Endothelial cell of umbilical vein (primary cell): ENCODE measurements at regions not wholly inside any gene's neighbourhood (a gene's known extent, or its start where the extent isn't known, plus 50 kb on each side); places are given as distances from the start of the nearest gene placed in this dataset.

Experiments
- BruUV-seq: library from RNA; stranded (reverse); fragments of 400-500 nt; replicated peaks from 2 replicates; lab custom pipeline; 2021; lab: Mats Ljungman, UMichigan
- CTCF ChIA-PET: fragments of 300-600, 350-600 bp; sonication (Branson Sonifier 250); formaldehyde crosslinking; loops from one replicate; lab custom pipeline; 2021; ENCODE audit warnings: antibody characterized with exemption, inconsistent platforms; lab: Charles Lee
- POLR2A ChIA-PET: fragments of 300-600, 350-600 bp; sonication (Branson Sonifier 250); formaldehyde crosslinking; loops from one replicate; lab custom pipeline; 2021; ENCODE audit warnings: antibody characterized with exemption, inconsistent platforms; lab: Charles Lee
- DNase-seq: peaks from one replicate; pipeline ENCODE4 v3.0.0-alpha.2; 2011; ENCODE audit warnings: low read depth, low spot score
- FAIRE-seq: peaks from 2 replicates; lab custom pipeline; 2011; peaks lifted over from hg19 to GRCh38; lab: Jason Lieb, UNC
- H2AFZ ChIP-seq: 2 replicates; pipeline ENCODE4 v1.6.0; 2012; ENCODE audit warnings: low read depth, low read length, control low read depth, inconsistent platforms
- H3K27ac ChIP-seq: 2 replicates; pipeline ENCODE4 v1.5.1; 2011; ENCODE audit warnings: low read depth, mild to moderate bottlenecking, control low read depth, low read length, moderate library complexity; ENCODE audit not compliant: insufficient read depth
- H3K27me3 ChIP-seq, 2 experiments: 2 replicates each; pipeline versions ENCODE4 v1.6.0 to v1.6.1; 2011; ENCODE audit warnings: low read length in 2 of 2, mixed read lengths in 1 of 2; ENCODE audit not compliant: control insufficient read depth in 2 of 2, insufficient read depth in 2 of 2
- H3K36me3 ChIP-seq, 2 experiments: 2 replicates in 1 of 2; 3 replicates in 1 of 2; pipeline ENCODE4 v1.5.1; 2011; ENCODE audit warnings: low read length in 2 of 2, mild to moderate bottlenecking in 1 of 2, moderate library complexity in 1 of 2; ENCODE audit not compliant: control insufficient read depth in 2 of 2, insufficient read depth in 2 of 2; ENCODE audit errors: extremely low read depth in 1 of 2
- H3K4me1 ChIP-seq: 3 replicates; pipeline ENCODE4 v1.5.1; 2011; ENCODE audit warnings: mild to moderate bottlenecking, low read length; ENCODE audit not compliant: control insufficient read depth, insufficient read depth; ENCODE audit errors: extremely low read depth
- H3K4me2 ChIP-seq: 2 replicates; pipeline ENCODE4 v1.6.1; 2011; ENCODE audit warnings: low read length, control low read depth, mixed read lengths; ENCODE audit not compliant: insufficient read depth
- H3K4me3 ChIP-seq, 3 experiments: fragments of 200-600 bp in 1 of 3; sonication (generic), shearing (Covaris generic) in 1 of 3; replicated peaks in 1 of 3; 2 replicates each; pipeline ENCODE4 v1.5.1; 2011 to 2016; ENCODE audit warnings: control low read depth in 3 of 3, low read length in 3 of 3, mild to moderate bottlenecking in 2 of 3, inconsistent platforms in 1 of 3, low read depth in 1 of 3, moderate library complexity in 1 of 3; ENCODE audit not compliant: insufficient read depth in 1 of 3
- H3K79me2 ChIP-seq: 2 replicates; pipeline ENCODE4 v1.6.0; 2012; ENCODE audit warnings: low read length, inconsistent platforms; ENCODE audit not compliant: control insufficient read depth, insufficient read depth
- H3K9ac ChIP-seq: replicated peaks from 2 replicates; pipeline ENCODE3; 2011; ENCODE audit warnings: low read length, control low read depth; ENCODE audit not compliant: insufficient read depth; ENCODE audit errors: extremely low read depth
- H3K9me1 ChIP-seq: replicated peaks from 3 replicates; pipeline ENCODE4 v1.6.0; 2011; ENCODE audit warnings: mild to moderate bottlenecking, low read length; ENCODE audit not compliant: control insufficient read depth, insufficient read depth; ENCODE audit errors: extremely low read depth
- H3K9me3 ChIP-seq: replicated peaks from 2 replicates; pipeline ENCODE4 v1.5.1; 2012; ENCODE audit warnings: low read length, inconsistent platforms; ENCODE audit not compliant: control insufficient read depth, insufficient read depth
- H4K20me1 ChIP-seq: replicated peaks from 2 replicates; pipeline ENCODE3; 2011; ENCODE audit warnings: mild to moderate bottlenecking, low read length; ENCODE audit not compliant: control insufficient read depth, insufficient read depth; ENCODE audit errors: extremely low read depth
- EZH2 ChIP-seq: IDR thresholded peaks from 2 replicates; pipeline ENCODE4 v1.6.1; 2012; ENCODE audit warnings: borderline replicate concordance, low read depth, mild to moderate bottlenecking, moderate library complexity, low read length, inconsistent platforms; ENCODE audit not compliant: severe bottlenecking
- FOS ChIP-seq: IDR thresholded peaks from 2 replicates; pipeline ENCODE4 v1.6.1; 2011; ENCODE audit warnings: mild to moderate bottlenecking, low read length, moderate library complexity, borderline replicate concordance; ENCODE audit not compliant: insufficient read depth
- GATA2 ChIP-seq: IDR thresholded peaks from 2 replicates; pipeline ENCODE4 v1.7.0; 2011; ENCODE audit warnings: low read depth, mild to moderate bottlenecking, moderate library complexity, mixed read lengths, low read length; ENCODE audit not compliant: insufficient read length, insufficient read depth
- JUN ChIP-seq: IDR thresholded peaks from 2 replicates; pipeline ENCODE4 v1.6.1; 2011; ENCODE audit warnings: borderline replicate concordance, low read depth; ENCODE audit not compliant: insufficient read length, insufficient read depth
- MYC ChIP-seq: IDR thresholded peaks from one replicate; pipeline ENCODE4 v1.6.1; 2011; ENCODE audit warnings: mild to moderate bottlenecking, low read depth, low read length
- POLR2A ChIP-seq: IDR thresholded peaks from 2 replicates; pipeline ENCODE4 v1.6.1; 2012; ENCODE audit warnings: low read depth, mild to moderate bottlenecking, control low read depth, low read length
- POLR2AphosphoS5 ChIP-seq: IDR thresholded peaks from 2 replicates; pipeline ENCODE4 v1.6.1; 2012; ENCODE audit warnings: low read depth, mild to moderate bottlenecking, control low read depth, low read length, moderate library complexity; ENCODE audit not compliant: insufficient read depth
- dilution Hi-C: fragments of 300-500 bp; cut with MboI; formaldehyde crosslinking; loops from one replicate; pipeline ENCODE4 v1.15.0; 2019; ENCODE audit warnings: low sequenced_read_pairs; ENCODE audit not compliant: extremely low pct_ligation_motif_present
- intact Hi-C: fragments of 100-400 bp; cut with micrococcal nuclease; formaldehyde crosslinking; loops from one replicate; pipeline ENCODE4 v1.10.0; 2022
- TF ChIP-seq, protein P1 (sequence below): IDR thresholded peaks from 2 replicates; pipeline ENCODE4 v1.6.1; 2011; ENCODE audit not compliant: insufficient read depth, insufficient read length
- TF ChIP-seq, protein P2 (sequence below), 2 donors: IDR thresholded peaks; 1 replicate in 1 of 2; 2 replicates in 1 of 2; pipeline ENCODE4 v1.5.1; 2011; ENCODE audit warnings: low read length in 2 of 2, mild to moderate bottlenecking in 2 of 2, moderate library complexity in 2 of 2, control low read depth in 1 of 2, inconsistent platforms in 1 of 2, low read depth in 1 of 2; ENCODE audit not compliant: insufficient read depth in 1 of 2; ENCODE audit errors: extremely low read depth in 1 of 2

DNA sequence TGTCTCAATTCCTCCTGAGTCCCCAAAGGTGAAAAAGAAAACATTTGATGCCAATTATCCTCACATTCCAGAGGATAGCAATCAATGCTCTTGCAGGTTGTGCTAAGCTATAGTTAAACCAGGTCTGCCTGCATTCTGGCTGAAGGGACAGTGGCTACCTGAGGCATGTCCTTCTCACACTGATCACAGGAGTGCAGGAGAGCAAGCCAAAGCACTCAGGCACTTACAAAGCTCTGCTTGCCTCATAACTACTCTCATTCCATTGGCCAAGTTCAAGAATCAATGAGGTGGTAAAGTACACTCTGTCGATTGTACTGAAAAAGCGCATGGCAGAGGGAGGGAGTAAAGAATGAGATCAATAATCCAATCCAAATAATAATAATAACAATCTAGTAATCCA is 342.0 kb upstream of the PPP2R3A start:
- Histone ChIP-seq H3K27ac (no peak overlapping the region), H3K9ac (no peak overlapping the region), H3K79me2 (no peaks in the 10 kb centered on the region), H4K20me1 (no peaks in the 10 kb centered on the region), H3K36me3 (no peaks in the 10 kb centered on the region), H3K9me3 (no peaks in the 10 kb centered on the region), H3K9me1 (no peaks in the 10 kb centered on the region), H3K27me3 (no peaks in the 10 kb centered on the region), H3K4me1 (no peaks in the 10 kb centered on the region), H2AFZ (no peak overlapping the region), H3K4me2 (no peak overlapping the region), H3K4me3 (no peak overlapping the region)
- no TSS peak for BruUV-seq
- TF ChIP-seq POLR2A (no peak), EZH2 (no peak), JUN (no peak), FOS (no peak), POLR2AphosphoS5 (no peak), GATA2 (no peak), MYC (no peak)
- TF ChIP-seq, protein P1, sequence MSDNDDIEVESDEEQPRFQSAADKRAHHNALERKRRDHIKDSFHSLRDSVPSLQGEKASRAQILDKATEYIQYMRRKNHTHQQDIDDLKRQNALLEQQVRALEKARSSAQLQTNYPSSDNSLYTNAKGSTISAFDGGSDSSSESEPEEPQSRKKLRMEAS = no peak
- TF ChIP-seq, protein P2, sequence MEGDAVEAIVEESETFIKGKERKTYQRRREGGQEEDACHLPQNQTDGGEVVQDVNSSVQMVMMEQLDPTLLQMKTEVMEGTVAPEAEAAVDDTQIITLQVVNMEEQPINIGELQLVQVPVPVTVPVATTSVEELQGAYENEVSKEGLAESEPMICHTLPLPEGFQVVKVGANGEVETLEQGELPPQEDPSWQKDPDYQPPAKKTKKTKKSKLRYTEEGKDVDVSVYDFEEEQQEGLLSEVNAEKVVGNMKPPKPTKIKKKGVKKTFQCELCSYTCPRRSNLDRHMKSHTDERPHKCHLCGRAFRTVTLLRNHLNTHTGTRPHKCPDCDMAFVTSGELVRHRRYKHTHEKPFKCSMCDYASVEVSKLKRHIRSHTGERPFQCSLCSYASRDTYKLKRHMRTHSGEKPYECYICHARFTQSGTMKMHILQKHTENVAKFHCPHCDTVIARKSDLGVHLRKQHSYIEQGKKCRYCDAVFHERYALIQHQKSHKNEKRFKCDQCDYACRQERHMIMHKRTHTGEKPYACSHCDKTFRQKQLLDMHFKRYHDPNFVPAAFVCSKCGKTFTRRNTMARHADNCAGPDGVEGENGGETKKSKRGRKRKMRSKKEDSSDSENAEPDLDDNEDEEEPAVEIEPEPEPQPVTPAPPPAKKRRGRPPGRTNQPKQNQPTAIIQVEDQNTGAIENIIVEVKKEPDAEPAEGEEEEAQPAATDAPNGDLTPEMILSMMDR (IDR thresholded peaks at IDR 0.05; ENCODE audit: extremely low read depth in 1 of 2, insufficient read depth in 1 of 2, low read depth in 1 of 2, low read length in 2 of 2) = no peak
- DNase-seq (no peak), FAIRE-seq (no peak)
- CTCF ChIA-PET = no interaction called here
- POLR2A ChIA-PET = no interaction called here
- dilution Hi-C loops = no loop called here
- intact Hi-C loops = no loop called here
